HFF-Myc (cell line): ENCODE measurements at regions not wholly inside any gene's neighbourhood (a gene's known extent, or its start where the extent isn't known, plus 50 kb on each side); places are given as distances from the start of the nearest gene placed in this dataset.

Experiments
- DNase-seq: peaks from one replicate; pipeline ENCODE4 v3.0.0-alpha.2; 2011; ENCODE audit warnings: low read depth; ENCODE audit errors: extremely low read depth
- H3K4me3 ChIP-seq: replicated peaks from 2 replicates; pipeline ENCODE4 v1.5.1; 2011; ENCODE audit warnings: low read depth, mild to moderate bottlenecking, control low read depth, low read length
- TF ChIP-seq, protein P1 (sequence below): IDR thresholded peaks from 2 replicates; pipeline ENCODE4 v1.5.1; 2012; ENCODE audit warnings: mild to moderate bottlenecking, low read depth, low read length, control low read depth; ENCODE audit errors: missing control alignments

DNA sequence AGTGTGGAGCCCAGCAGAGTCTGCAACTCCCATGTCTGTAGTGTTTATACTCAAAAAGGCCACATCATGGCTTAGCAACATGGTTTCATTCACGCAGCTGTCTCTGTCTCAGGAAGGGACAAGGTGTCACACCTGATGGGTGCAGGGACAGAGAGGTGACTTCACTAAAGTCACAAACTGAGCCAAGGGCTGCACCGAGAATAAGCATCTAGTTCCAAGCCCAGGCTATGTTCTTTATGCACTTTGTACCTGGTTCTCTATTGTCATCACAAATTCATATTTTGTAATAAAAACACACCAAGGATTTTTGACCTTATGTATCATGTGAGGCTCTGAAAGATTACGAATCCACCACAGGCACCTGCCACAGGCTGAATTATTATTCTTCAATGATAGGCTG, 64.9 kb upstream of the STK32A start:
- H3K4me3 ChIP-seq = no peak overlapping the region
- no peak for DNase-seq
- TF ChIP-seq, protein P1, sequence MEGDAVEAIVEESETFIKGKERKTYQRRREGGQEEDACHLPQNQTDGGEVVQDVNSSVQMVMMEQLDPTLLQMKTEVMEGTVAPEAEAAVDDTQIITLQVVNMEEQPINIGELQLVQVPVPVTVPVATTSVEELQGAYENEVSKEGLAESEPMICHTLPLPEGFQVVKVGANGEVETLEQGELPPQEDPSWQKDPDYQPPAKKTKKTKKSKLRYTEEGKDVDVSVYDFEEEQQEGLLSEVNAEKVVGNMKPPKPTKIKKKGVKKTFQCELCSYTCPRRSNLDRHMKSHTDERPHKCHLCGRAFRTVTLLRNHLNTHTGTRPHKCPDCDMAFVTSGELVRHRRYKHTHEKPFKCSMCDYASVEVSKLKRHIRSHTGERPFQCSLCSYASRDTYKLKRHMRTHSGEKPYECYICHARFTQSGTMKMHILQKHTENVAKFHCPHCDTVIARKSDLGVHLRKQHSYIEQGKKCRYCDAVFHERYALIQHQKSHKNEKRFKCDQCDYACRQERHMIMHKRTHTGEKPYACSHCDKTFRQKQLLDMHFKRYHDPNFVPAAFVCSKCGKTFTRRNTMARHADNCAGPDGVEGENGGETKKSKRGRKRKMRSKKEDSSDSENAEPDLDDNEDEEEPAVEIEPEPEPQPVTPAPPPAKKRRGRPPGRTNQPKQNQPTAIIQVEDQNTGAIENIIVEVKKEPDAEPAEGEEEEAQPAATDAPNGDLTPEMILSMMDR = no peak

DNA sequence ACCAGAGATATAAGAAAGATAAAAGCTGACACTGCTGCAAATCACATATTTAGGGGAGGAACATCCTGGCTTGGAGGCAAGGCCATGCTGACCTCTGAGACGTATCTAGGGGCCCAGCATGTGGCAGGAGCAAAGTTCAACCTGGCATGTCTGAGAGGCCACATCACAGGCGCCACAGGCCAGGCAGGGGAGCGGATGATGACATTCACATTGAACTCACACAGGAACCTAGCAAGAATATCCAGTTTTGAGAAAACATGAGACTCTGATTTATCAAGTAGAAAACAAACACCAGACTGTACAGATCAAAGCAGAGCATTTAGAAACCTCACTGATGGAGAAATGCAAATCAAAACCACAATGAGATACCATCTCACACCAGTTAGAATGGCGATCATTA, 64.2 kb upstream of the STK32A start:
- no peak overlapping the region for H3K4me3 ChIP-seq
- no peak for DNase-seq
- TF ChIP-seq, protein P1 = no peak

DNA sequence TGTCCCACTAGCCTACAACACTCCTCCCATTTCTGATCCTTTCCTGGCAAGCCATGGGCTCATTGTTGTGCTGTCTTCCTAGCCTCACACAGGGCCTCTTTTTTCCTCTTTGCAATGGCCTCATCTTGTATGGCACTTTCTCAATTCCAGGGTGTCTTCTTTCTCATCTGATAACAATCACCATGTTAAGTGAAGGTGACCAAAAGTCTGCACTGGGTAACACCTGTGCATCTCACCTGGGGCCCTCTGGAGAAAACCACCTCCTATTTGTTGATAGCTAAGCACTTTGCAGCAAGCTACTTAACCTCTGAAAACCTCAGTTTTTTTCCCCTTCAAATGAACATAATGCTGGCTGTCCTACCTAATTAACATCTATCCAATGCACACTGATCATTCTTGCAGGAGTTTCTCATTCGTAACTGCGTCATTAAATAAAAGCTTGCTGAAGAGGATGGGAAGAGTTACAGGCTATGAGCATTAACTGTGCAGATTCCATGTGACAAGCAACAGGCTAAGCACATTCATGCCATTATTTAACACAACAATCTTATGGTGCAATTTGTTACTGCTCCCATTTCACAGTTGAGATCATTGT, 60.1 kb upstream of the STK32A start:
- TF ChIP-seq, protein P1 = no peak
- DNase-seq = no peak
- no peak overlapping the region for H3K4me3 ChIP-seq

DNA sequence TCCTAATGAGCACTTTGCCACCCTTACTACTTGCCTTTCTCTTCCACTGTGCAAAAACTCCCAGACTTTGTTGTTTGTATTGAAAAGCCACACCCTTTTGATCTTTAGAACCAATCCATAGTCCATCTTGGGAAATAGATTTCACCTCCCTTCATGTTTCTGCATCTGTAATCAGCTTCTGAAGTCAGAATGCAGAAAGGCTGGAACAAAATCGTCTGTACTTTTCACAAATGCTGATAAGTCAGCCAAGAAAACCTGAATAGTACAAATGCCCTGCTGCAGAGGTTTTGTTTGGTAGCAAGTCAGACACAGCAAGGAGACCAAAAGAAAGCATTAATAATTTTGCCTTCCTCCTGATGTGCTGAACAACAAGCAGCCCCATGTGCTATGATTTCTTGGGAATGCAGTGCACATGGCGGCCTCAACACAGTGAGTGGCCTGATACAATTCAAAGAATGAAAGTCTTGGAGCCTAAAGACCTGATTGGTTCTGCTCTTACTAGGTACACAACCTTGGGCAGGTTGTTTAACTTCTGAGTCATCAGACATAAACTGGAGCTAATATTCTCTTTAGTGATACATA, 59.2 kb upstream of the STK32A start:
- DNase-seq = no peak
- no peak overlapping the region for H3K4me3 ChIP-seq
- TF ChIP-seq, protein P1 = no peak

DNA sequence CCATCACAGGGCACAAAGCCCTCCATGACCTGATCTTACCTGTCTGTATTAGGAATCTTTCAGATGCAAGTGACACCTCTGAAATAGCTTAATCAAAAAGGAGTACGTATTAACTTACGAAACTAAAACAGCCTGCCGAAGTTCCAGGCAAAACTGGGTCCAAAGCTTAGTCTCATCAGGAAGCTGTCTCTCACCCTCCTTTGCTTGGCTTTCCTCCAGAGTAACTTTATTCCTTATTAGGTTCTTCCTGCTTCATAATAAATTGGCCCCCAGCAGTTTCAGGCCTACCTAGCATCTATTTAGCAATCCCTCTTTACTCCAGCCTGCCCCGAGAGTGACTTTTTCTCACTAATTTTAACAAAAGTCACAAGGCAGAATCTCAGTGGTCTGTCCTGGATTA, 58.4 kb upstream of the STK32A start:
- TF ChIP-seq, protein P1 = no peak
- DNase-seq = no peak
- no peak overlapping the region for H3K4me3 ChIP-seq

DNA sequence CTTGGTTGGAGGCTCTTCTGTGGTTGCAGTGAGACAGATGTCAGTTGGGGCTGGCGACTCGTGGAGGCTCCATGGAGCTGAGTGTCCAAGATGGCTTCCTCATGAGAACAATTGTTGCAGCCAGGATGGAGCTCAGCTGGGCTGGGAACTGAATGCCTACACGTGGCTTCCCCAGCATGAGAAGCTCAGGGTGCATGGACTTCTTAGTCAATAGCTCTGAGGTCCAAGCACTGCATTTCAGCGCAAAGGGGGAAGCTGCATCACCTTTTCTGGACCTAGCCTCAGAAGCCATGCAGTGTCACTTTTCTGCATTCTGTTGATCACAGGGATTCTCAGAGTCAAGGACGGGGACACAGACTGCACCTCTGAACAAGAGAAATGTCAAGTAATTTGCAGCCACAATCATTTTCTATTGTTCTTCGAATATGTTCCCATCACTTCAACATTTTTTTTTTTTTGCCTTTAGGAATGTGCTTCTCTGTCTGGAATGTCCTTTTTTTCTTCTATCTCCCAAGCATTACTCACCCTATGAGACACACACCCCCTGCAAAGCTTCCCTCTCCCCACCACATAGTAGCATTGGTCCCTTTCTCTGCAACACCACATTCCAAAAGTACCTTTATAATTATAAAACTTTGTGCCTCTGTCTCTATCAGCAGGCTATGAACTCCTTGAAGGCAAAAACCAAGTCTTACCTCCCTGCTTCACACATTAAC, 57.5 kb upstream of the STK32A start:
- no peak for DNase-seq
- TF ChIP-seq, protein P1 = no peak

More for the DNA sequence above, 57.5 kb upstream of the STK32A start:
- no peak overlapping the region for H3K4me3 ChIP-seq
